ENCODE measurements at regions not wholly inside any gene's neighbourhood (a gene's known extent, or its start where the extent isn't known, plus 50 kb on each side); places are given as distances from the start of the nearest gene placed in this dataset.

- BruUV-seq (replicated peaks) = no TSS peak
- 60% methylated on average over 6 of the region's 6 CpGs for WGBS (ENCODE audit: insufficient coverage, insufficient replicate concordance, low lambda C conversion rate, missing lambda C conversion rate)
- H3K9me3 ChIP-seq (replicated peaks; ENCODE audit: control insufficient read depth, insufficient read depth, low read length) = no peaks in the 10 kb centered on the region
- no peaks in the 10 kb centered on the region for H3K27me3 ChIP-seq (replicated peaks in 1 of 2; ENCODE audit: control insufficient read depth in 2 of 2, insufficient read depth in 2 of 2, low read length in 1 of 2)
- FAIRE-seq = no peak
- ChIA-PET POLR2A (no interaction called here), CTCF (interaction anchor here (0.6 kb wide), 1 partner anchor 297 kb away, joined by 3 read pairs; no protein-coding TSS in a partner anchor), RAD21 (ENCODE audit: unreplicated experiment) (no interaction called here), SMC1A (ENCODE audit: uncharacterized antibody, unreplicated experiment) (no interaction called here)
- in situ Hi-C loops (cut with MboI) = no loop called here
- no peak for TF ChIP-seq EGR1 (IDR thresholded peaks at IDR 0.05; ENCODE audit: borderline replicate concordance in 1 of 2, low read depth in 2 of 2, low read length in 2 of 2)
- no peak for TF ChIP-seq ZNF207 (IDR thresholded peaks at IDR 0.05; ENCODE audit: borderline replicate concordance)
- no peak for TF ChIP-seq MEF2B (IDR thresholded peaks at IDR 0.05; ENCODE audit: partially characterized antibody, poor library complexity, severe bottlenecking)
- no peak for TF ChIP-seq HDAC6 (IDR thresholded peaks at IDR 0.05; ENCODE audit: unreplicated experiment)
- no peak for TF ChIP-seq IKZF1 (conservative IDR thresholded peaks at IDR 0.05)
- TF ChIP-seq KDM1A (IDR thresholded peaks at IDR 0.05; ENCODE audit: borderline replicate concordance) = no peak
- no peak for TF ChIP-seq REST (IDR thresholded peaks at IDR 0.05; ENCODE audit: low read depth, low read length)
- TF ChIP-seq ZZZ3 (IDR thresholded peaks at IDR 0.05; ENCODE audit: control insufficient read depth, insufficient read length, low read depth) = no peak
- TF ChIP-seq POLR2AphosphoS2 (IDR thresholded peaks at IDR 0.05; ENCODE audit: low read depth, low read length) = no peak
- no peak for TF ChIP-seq STAT1 (conservative IDR thresholded peaks at IDR 0.05)
- TF ChIP-seq FOXM1 (IDR thresholded peaks at IDR 0.05; ENCODE audit: low read depth, low read length) = no peak
- TF ChIP-seq E4F1 (IDR thresholded peaks at IDR 0.05; ENCODE audit: borderline replicate concordance, partially characterized antibody) = no peak
- TF ChIP-seq CREM (IDR thresholded peaks at IDR 0.05; ENCODE audit: low read depth) = no peak
- TF ChIP-seq FOS (IDR thresholded peaks at IDR 0.05; ENCODE audit: borderline replicate concordance, extremely low read depth, insufficient read length) = no peak
- TF ChIP-seq MYC (IDR thresholded peaks at IDR 0.05; ENCODE audit: insufficient read depth, insufficient read length, insufficient replicate concordance, low read length, severe bottlenecking) = no peak
- no peak for TF ChIP-seq PAX8 (IDR thresholded peaks at IDR 0.05)
- TF ChIP-seq CREB1 (IDR thresholded peaks at IDR 0.05; ENCODE audit: low read depth) = no peak
- TF ChIP-seq ZNF384 (IDR thresholded peaks at IDR 0.05; ENCODE audit: borderline replicate concordance, low read depth, low read length) = no peak
- no peaks in the 10 kb centered on the region for H3K36me3 ChIP-seq (ENCODE audit: control insufficient read depth in 2 of 2, insufficient read depth in 2 of 2, low read length in 1 of 2)
- no peak overlapping the region for H3K9ac ChIP-seq (ENCODE audit: control insufficient read depth, insufficient read depth, low read length)
- ATAC-seq = no peak
- no peak overlapping the region for H2AFZ ChIP-seq (ENCODE audit: control insufficient read depth, low read depth, low read length)
- no peaks in the 10 kb centered on the region for H3K79me2 ChIP-seq (ENCODE audit: control insufficient read depth, insufficient read depth, low read length)
- no peak overlapping the region for H3K27ac ChIP-seq (ENCODE audit: control insufficient read depth, insufficient read depth)
- intact Hi-C loops (cut with micrococcal nuclease; ENCODE audit: unreplicated experiment) = no loop called here
- no peaks in the 10 kb centered on the region for H4K20me1 ChIP-seq (ENCODE audit: control insufficient read depth, insufficient read depth)
- no peak overlapping the region for H3K4me3 ChIP-seq
- DNase-seq (ENCODE audit: low read depth, low spot score) = no peak
- H3K4me1 ChIP-seq (ENCODE audit: control insufficient read depth, insufficient read depth, low read length) = no peaks in the 10 kb centered on the region
- no peak overlapping the region for H3K4me2 ChIP-seq (ENCODE audit: control insufficient read depth, insufficient read depth)
Measured at GRCh38 chr7:97390052-97390451, 272.6 kb downstream of the SDHAF3 start.

All from GM12878 (cell line).